ENCODE measurements at regions not wholly inside any gene's neighbourhood (a gene's known extent, or its start where the extent isn't known, plus 50 kb on each side); places are given as distances from the start of the nearest gene placed in this dataset.

DNA sequence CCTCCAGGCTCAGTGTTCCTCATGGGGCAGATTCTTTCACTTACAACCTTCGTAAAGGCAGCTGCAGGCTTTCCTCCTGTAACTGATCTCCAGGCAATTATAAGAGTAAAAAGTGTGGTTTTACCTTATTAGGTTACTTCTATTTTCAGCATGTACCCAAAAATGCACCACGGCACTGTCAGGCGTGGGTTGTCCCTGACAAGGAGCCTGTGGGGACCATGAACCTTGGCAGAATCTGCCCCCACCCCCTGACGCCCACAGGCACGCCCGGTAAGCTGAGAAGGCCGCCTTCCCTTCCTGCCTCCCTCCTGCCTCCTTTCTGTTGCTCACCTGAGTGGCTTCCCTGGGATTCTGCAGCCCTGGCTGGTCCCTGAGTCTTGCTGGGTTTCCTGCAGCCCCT is 1383.3 kb downstream of the TBC1D22A start:
- no peak overlapping the region for H3K27ac ChIP-seq (ENCODE audit: low read length)
- WGBS (ENCODE audit: insufficient coverage), result 0% methylated on average over 2 of the region's 7 CpGs

DNA sequence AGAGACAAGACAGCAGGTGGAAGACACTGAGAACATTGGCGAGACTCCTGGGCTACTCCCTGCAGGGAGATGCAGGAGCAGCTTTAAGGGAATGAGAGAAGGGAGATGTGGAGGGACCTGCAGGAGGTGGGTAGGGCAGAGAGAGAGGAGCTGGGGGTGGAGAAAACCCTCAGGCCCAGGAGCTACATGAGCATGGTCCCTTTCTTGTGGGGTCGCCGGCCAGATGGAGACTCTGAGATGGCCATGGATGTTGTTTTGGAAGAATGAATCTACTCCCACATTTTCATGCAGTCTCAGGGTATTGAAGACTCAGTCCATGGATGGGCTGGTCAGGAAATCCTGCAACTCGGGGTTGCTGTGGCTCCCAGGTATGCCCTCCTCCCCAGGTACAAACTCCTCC is 1381.9 kb downstream of the TBC1D22A start:
- Histone ChIP-seq H3K27ac (ENCODE audit: low read length) (no peak overlapping the region), H3K36me3 (ENCODE audit: control insufficient read depth in 2 of 2, extremely low read depth in 1 of 2, insufficient read depth in 1 of 2, low read length in 1 of 2) (no peaks in the 10 kb centered on the region), H3K4me1 (ENCODE audit: control insufficient read depth in 1 of 2, extremely low read depth in 1 of 2, insufficient read depth in 2 of 2, low read length in 2 of 2) (peaks cover 0 to 4% of the 10 kb centered on the region in 2 experiments), H3K4me3 (ENCODE audit: control insufficient read depth in 1 of 2, extremely low read depth in 1 of 2, low read length in 1 of 2) (no peak overlapping the region), H3K27me3 (replicated peaks in 1 of 2; ENCODE audit: control insufficient read depth in 2 of 2, extremely low read depth in 1 of 2, insufficient read depth in 2 of 2, low read length in 1 of 2) (peaks cover 0 to 47% of the 10 kb centered on the region in 2 experiments), H3K9me3 (no peaks in the 10 kb centered on the region)
- DNase-seq (no peak), ATAC-seq (replicated peaks in 1 of 4) (no peak)
- ChIA-PET POLR2A (no interaction called here), CTCF (no interaction called here)
- WGBS (ENCODE audit: insufficient coverage), result no CpG with 5 or more reads among the region's 4 CpGs
- H3K36me3 Mint-ChIP-seq, result no peaks in the 10 kb centered on the region
- H3K27ac Mint-ChIP-seq, result no peak overlapping the region
- peaks cover 0 to 5% (median 0%) of the 10 kb centered on the region in 3 donors for H3K9me3 Mint-ChIP-seq
- H3K4me3 Mint-ChIP-seq, result no peak overlapping the region
- peaks cover 20 to 25% of the 10 kb centered on the region in 2 donors for H3K27me3 Mint-ChIP-seq
- H3K4me1 Mint-ChIP-seq, result peaks cover 0 to 2% (median 0%) of the 10 kb centered on the region in 3 donors

More for the DNA sequence above, 1383.3 kb downstream of the TBC1D22A start:
- H3K36me3 ChIP-seq (ENCODE audit: control insufficient read depth in 2 of 2, extremely low read depth in 1 of 2, insufficient read depth in 1 of 2, low read length in 1 of 2), result no peaks in the 10 kb centered on the region
- H3K4me1 Mint-ChIP-seq, result no peaks in the 10 kb centered on the region
- no peaks in the 10 kb centered on the region for H3K9me3 ChIP-seq
- peaks cover 0 to 46% of the 10 kb centered on the region in 2 experiments for H3K27me3 ChIP-seq (replicated peaks in 1 of 2; ENCODE audit: control insufficient read depth in 2 of 2, extremely low read depth in 1 of 2, insufficient read depth in 2 of 2, low read length in 1 of 2)
- DNase-seq, result no peak
- H3K27ac Mint-ChIP-seq, result no peak overlapping the region
- H3K4me3 ChIP-seq (ENCODE audit: control insufficient read depth in 1 of 2, extremely low read depth in 1 of 2, low read length in 1 of 2), result no peak overlapping the region
- ChIA-PET POLR2A (no interaction called here), CTCF (no interaction called here)
- no peaks in the 10 kb centered on the region for H3K36me3 Mint-ChIP-seq
- H3K27me3 Mint-ChIP-seq, result peaks cover 20 to 24% of the 10 kb centered on the region in 2 donors
- no peak for ATAC-seq (replicated peaks in 1 of 4)
- peaks cover 0 to 5% (median 0%) of the 10 kb centered on the region in 3 donors for H3K9me3 Mint-ChIP-seq
- no peak overlapping the region for H3K4me3 Mint-ChIP-seq
- H3K4me1 ChIP-seq (ENCODE audit: control insufficient read depth in 1 of 2, extremely low read depth in 1 of 2, insufficient read depth in 2 of 2, low read length in 2 of 2), result no peaks in the 10 kb centered on the region

DNA sequence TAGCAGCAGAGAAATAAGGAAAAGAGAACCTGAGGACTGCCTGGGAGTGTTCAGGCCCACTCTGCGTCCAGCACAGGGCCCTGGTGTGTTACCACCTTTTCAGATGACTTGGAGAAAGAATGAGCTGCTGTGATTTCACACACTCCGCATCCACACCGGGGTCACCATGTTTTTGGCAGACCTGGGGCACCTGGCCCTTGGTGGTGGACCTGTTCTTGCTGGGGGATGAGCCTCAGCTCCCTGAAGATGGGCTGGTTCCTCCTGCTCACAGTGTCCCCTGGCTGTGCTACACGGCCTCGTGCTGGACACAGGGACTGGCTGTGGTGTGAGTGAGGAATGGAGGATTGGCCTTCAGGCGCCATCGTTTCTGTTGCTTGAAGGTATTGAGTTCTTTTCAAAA is 1381.4 kb downstream of the TBC1D22A start:
- Mint-ChIP-seq H3K9me3 (peaks cover 0 to 5% (median 0%) of the 10 kb centered on the region in 3 donors), H3K27ac (no peak overlapping the region), H3K4me3 (no peak overlapping the region), H3K36me3 (no peaks in the 10 kb centered on the region), H3K4me1 (peaks cover 0 to 7% (median 4%) of the 10 kb centered on the region in 3 donors), H3K27me3 (peaks cover 20 to 26% of the 10 kb centered on the region in 2 donors)
- ATAC-seq (replicated peaks in 1 of 4) (no peak), DNase-seq (no peak)
- ChIA-PET CTCF (no interaction called here), POLR2A (no interaction called here)
- Histone ChIP-seq H3K4me3 (ENCODE audit: control insufficient read depth in 1 of 2, extremely low read depth in 1 of 2, low read length in 1 of 2) (no peak overlapping the region), H3K4me1 (ENCODE audit: control insufficient read depth in 1 of 2, extremely low read depth in 1 of 2, insufficient read depth in 2 of 2, low read length in 2 of 2) (peaks cover 0 to 9% of the 10 kb centered on the region in 2 experiments), H3K27ac (ENCODE audit: low read length) (no peak overlapping the region), H3K27me3 (replicated peaks in 1 of 2; ENCODE audit: control insufficient read depth in 2 of 2, extremely low read depth in 1 of 2, insufficient read depth in 2 of 2, low read length in 1 of 2) (peaks cover 0 to 47% of the 10 kb centered on the region in 2 experiments), H3K36me3 (ENCODE audit: control insufficient read depth in 2 of 2, extremely low read depth in 1 of 2, insufficient read depth in 1 of 2, low read length in 1 of 2) (no peaks in the 10 kb centered on the region), H3K9me3 (no peaks in the 10 kb centered on the region)
- WGBS (ENCODE audit: insufficient coverage), result 91% methylated on average over 7 of the region's 7 CpGs

DNA sequence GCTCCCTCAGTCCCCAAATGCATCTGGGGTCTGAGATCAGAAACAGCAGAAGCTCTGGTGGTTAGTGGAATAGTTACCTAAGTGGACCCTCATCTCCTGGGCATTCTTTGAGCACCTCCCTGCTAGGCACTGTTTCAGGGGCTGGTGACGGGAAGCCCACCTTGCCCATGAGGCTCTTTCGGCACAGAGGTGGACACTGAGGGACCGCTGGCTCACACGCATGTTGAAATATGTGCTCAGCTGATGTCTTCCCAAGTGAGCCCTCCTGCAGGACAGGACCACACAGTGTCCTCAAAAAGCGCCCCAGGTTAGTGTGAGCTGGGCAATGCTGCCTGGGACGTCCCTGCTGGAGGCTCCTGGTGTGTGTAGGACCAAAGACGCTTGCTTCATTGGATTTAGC is 1379.9 kb downstream of the TBC1D22A start:
- no peak overlapping the region for H3K27ac Mint-ChIP-seq
- Histone ChIP-seq H3K4me1 (ENCODE audit: control insufficient read depth in 1 of 2, extremely low read depth in 1 of 2, insufficient read depth in 2 of 2, low read length in 2 of 2) (peaks cover 0 to 11% of the 10 kb centered on the region in 2 experiments), H3K9me3 (no peaks in the 10 kb centered on the region), H3K27ac (ENCODE audit: low read length) (no peak overlapping the region), H3K27me3 (replicated peaks in 1 of 2; ENCODE audit: control insufficient read depth in 2 of 2, extremely low read depth in 1 of 2, insufficient read depth in 2 of 2, low read length in 1 of 2) (peaks cover 0 to 40% of the 10 kb centered on the region in 2 experiments), H3K4me3 (ENCODE audit: control insufficient read depth in 1 of 2, extremely low read depth in 1 of 2, low read length in 1 of 2) (no peak overlapping the region), H3K36me3 (ENCODE audit: control insufficient read depth in 2 of 2, extremely low read depth in 1 of 2, insufficient read depth in 1 of 2, low read length in 1 of 2) (no peaks in the 10 kb centered on the region)
- no peak for ATAC-seq (replicated peaks in 1 of 4)
- ChIA-PET CTCF (no interaction called here), POLR2A (no interaction called here)
- H3K4me1 Mint-ChIP-seq, result peaks cover 0 to 13% (median 11%) of the 10 kb centered on the region in 3 donors
- no peaks in the 10 kb centered on the region for H3K36me3 Mint-ChIP-seq
- WGBS (ENCODE audit: insufficient coverage), result 96% methylated on average over 6 of the region's 7 CpGs
- peaks cover 0 to 5% (median 0%) of the 10 kb centered on the region in 3 donors for H3K9me3 Mint-ChIP-seq
- H3K4me3 Mint-ChIP-seq, result no peak overlapping the region
- DNase-seq, result no peak
- H3K27me3 Mint-ChIP-seq, result peaks cover 20 to 26% of the 10 kb centered on the region in 2 donors

DNA sequence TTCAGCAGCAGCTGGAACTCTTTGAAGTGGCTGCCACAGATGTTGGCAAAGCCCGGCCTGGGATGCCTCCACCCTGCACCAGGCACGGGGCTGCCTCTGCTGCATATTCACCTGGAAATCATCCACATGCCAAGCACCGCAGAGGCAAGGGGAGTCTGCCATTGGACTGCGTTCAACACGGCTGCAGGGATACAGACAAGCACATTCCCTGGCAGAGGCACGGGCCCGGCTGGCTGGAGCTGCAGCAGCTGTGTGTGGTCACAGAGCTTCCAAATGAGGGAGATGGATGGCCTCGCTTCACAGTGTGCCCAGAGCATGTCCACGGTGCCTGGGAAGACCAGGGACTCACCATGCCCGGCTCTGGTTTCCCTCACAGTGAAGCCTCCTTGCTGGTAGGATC is 1378.9 kb downstream of the TBC1D22A start:
- 67% methylated on average over 10 of the region's 10 CpGs for WGBS (ENCODE audit: insufficient coverage)
- no peaks in the 10 kb centered on the region for H3K36me3 Mint-ChIP-seq
- Histone ChIP-seq H3K27ac (ENCODE audit: low read length) (no peak overlapping the region), H3K36me3 (ENCODE audit: control insufficient read depth in 2 of 2, extremely low read depth in 1 of 2, insufficient read depth in 1 of 2, low read length in 1 of 2) (no peaks in the 10 kb centered on the region), H3K9me3 (no peaks in the 10 kb centered on the region), H3K27me3 (replicated peaks in 1 of 2; ENCODE audit: control insufficient read depth in 2 of 2, extremely low read depth in 1 of 2, insufficient read depth in 2 of 2, low read length in 1 of 2) (peaks cover 0 to 35% of the 10 kb centered on the region in 2 experiments), H3K4me1 (ENCODE audit: control insufficient read depth in 1 of 2, extremely low read depth in 1 of 2, insufficient read depth in 2 of 2, low read length in 2 of 2) (peaks cover 0 to 11% of the 10 kb centered on the region in 2 experiments), H3K4me3 (ENCODE audit: control insufficient read depth in 1 of 2, extremely low read depth in 1 of 2, low read length in 1 of 2) (no peak overlapping the region)
- H3K4me3 Mint-ChIP-seq, result no peak overlapping the region
- ChIA-PET CTCF (no interaction called here), POLR2A (no interaction called here)
- H3K4me1 Mint-ChIP-seq, result peaks cover 0 to 13% (median 11%) of the 10 kb centered on the region in 3 donors
- DNase-seq, result no peak
- no peak overlapping the region for H3K27ac Mint-ChIP-seq
- peaks cover 0 to 5% (median 0%) of the 10 kb centered on the region in 3 donors for H3K9me3 Mint-ChIP-seq
- ATAC-seq (replicated peaks in 1 of 4), result no peak
- peaks cover 20 to 26% of the 10 kb centered on the region in 2 donors for H3K27me3 Mint-ChIP-seq

DNA sequence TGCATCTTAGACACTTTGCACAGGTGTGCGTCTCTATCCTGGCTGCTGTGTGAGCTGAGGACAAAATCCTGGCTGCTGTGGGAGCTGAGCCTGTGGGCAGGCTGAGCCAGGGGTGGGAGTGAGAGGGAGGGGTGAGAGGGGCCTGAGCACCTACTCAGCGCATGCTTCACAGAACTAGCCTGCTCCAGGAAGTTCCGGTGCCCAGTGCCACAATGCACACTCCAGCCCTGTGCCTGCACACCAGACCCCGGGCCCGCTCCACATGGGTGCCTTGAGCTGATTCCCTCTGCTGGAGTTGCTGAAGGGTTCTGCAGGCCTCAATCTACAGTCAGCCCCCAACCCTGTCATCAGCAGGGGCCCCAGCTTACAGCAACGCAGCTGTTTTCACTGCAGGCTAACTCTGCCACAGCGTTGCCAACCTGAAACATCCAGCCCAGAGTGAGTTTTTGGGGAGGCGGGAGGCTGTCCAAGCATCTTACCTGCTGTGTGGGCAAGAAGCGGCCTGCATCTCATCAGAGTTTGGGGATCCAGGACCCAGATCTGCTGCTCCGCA is 1377.9 kb downstream of the TBC1D22A start:
- POLR2A ChIA-PET, result no interaction called here
- no peak for DNase-seq
- Histone ChIP-seq H3K9me3 (no peaks in the 10 kb centered on the region), H3K4me3 (ENCODE audit: control insufficient read depth in 1 of 2, extremely low read depth in 1 of 2, low read length in 1 of 2) (no peak overlapping the region), H3K27ac (ENCODE audit: low read length) (no peak overlapping the region), H3K4me1 (ENCODE audit: control insufficient read depth in 1 of 2, extremely low read depth in 1 of 2, insufficient read depth in 2 of 2, low read length in 2 of 2) (peaks cover 0 to 11% of the 10 kb centered on the region in 2 experiments), H3K36me3 (ENCODE audit: control insufficient read depth in 2 of 2, extremely low read depth in 1 of 2, insufficient read depth in 1 of 2, low read length in 1 of 2) (no peaks in the 10 kb centered on the region), H3K27me3 (replicated peaks in 1 of 2; ENCODE audit: control insufficient read depth in 2 of 2, extremely low read depth in 1 of 2, insufficient read depth in 2 of 2, low read length in 1 of 2) (peaks cover 0 to 26% of the 10 kb centered on the region in 2 experiments)
- no peak overlapping the region for H3K4me3 Mint-ChIP-seq
- 92% methylated on average over 9 of the region's 10 CpGs for WGBS (ENCODE audit: insufficient coverage)
- CTCF ChIA-PET, result no interaction called here
- no peaks in the 10 kb centered on the region for H3K36me3 Mint-ChIP-seq
- H3K27me3 Mint-ChIP-seq, result peaks cover 17 to 19% of the 10 kb centered on the region in 2 donors
- H3K27ac Mint-ChIP-seq, result no peak overlapping the region
- peaks cover 0 to 13% (median 11%) of the 10 kb centered on the region in 3 donors for H3K4me1 Mint-ChIP-seq
- no peak for ATAC-seq (replicated peaks in 1 of 4)
- peaks cover 0 to 5% (median 0%) of the 10 kb centered on the region in 3 donors for H3K9me3 Mint-ChIP-seq

Measured in T-cell (primary cell).